NT2/D1 (cell line): ENCODE measurements at regions not wholly inside any gene's neighbourhood (a gene's known extent, or its start where the extent isn't known, plus 50 kb on each side); places are given as distances from the start of the nearest gene placed in this dataset.

ENCODE experiments used
- SUZ12 ChIP-seq: IDR thresholded peaks from 2 replicates; pipeline ENCODE4 v1.6.1; 2011; ENCODE audit not compliant: insufficient read length, insufficient read depth; ENCODE audit errors: extremely low read depth
- YY1 ChIP-seq: IDR thresholded peaks from 2 replicates; pipeline ENCODE4 v1.6.1; 2011; ENCODE audit not compliant: insufficient read length, insufficient read depth

GRCh38 chr1:83697220-83697619 is 301.7 kb downstream of the TTLL7 start:
- TF ChIP-seq YY1 (no peak), SUZ12 (no peak)
